ENCODE measurements at regions not wholly inside any gene's neighbourhood (a gene's known extent, or its start where the extent isn't known, plus 50 kb on each side); places are given as distances from the start of the nearest gene placed in this dataset.
"Not testable (repeated sequence)": the region's sequence is repeated elsewhere in the genome, so short reads cannot be mapped to it uniquely, and the experiment has no call there.

- DNase-seq (ENCODE audit: low read depth, low spot score) = no peak
Measured at GRCh38 chr1:215287362-215287761, 204.8 kb downstream of the KCNK2 start.

GRCh38 chr1:215290018-215290417, 207.5 kb downstream of the KCNK2 start:
- DNase-seq (ENCODE audit: low read depth, low spot score) = no peak

GRCh38 chr1:215292932-215293331, 210.4 kb downstream of the KCNK2 start:
- no peak for DNase-seq (ENCODE audit: low read depth, low spot score)

- DNase-seq (ENCODE audit: low read depth, low spot score) = no peak
Measured at GRCh38 chr1:215306426-215306825, 223.9 kb downstream of the KCNK2 start.

GRCh38 chr1:215321802-215322201, 239.3 kb downstream of the KCNK2 start:
- DNase-seq (ENCODE audit: low read depth, low spot score) = no peak

GRCh38 chr1:215323992-215324391, 241.5 kb downstream of the KCNK2 start:
- not testable (repeated sequence) for DNase-seq (ENCODE audit: low read depth, low spot score)

GRCh38 chr1:215330426-215330825, 236.7 kb upstream of the KCTD3 start:
- no peak for DNase-seq (ENCODE audit: low read depth, low spot score)

- DNase-seq (ENCODE audit: low read depth, low spot score) = no peak
Measured at GRCh38 chr1:215344539-215344938, 222.6 kb upstream of the KCTD3 start.

GRCh38 chr1:215345208-215345607, 221.9 kb upstream of the KCTD3 start:
- no peak for DNase-seq (ENCODE audit: low read depth, low spot score)

- DNase-seq (ENCODE audit: low read depth, low spot score) = no peak
Measured at GRCh38 chr1:215345766-215346165, 221.3 kb upstream of the KCTD3 start.

- no peak for DNase-seq (ENCODE audit: low read depth, low spot score)
Measured at GRCh38 chr1:215357901-215358300, 209.2 kb upstream of the KCTD3 start.

- no peak for DNase-seq (ENCODE audit: low read depth, low spot score)
Measured at GRCh38 chr1:215358356-215358755, 208.7 kb upstream of the KCTD3 start.

- DNase-seq (ENCODE audit: low read depth, low spot score) = no peak
Measured at GRCh38 chr1:215360031-215360430, 207.1 kb upstream of the KCTD3 start.

GRCh38 chr1:215360758-215361157, 206.3 kb upstream of the KCTD3 start:
- DNase-seq (ENCODE audit: low read depth, low spot score) = no peak

GRCh38 chr1:215375381-215375780, 191.7 kb upstream of the KCTD3 start:
- DNase-seq (ENCODE audit: low read depth, low spot score) = no peak

- no peak for DNase-seq (ENCODE audit: low read depth, low spot score)
Measured at GRCh38 chr1:215376544-215377264, 190.4 kb upstream of the KCTD3 start.

- DNase-seq (ENCODE audit: low read depth, low spot score) = no peak
Measured at GRCh38 chr1:215377746-215378145, 189.4 kb upstream of the KCTD3 start.

- no peak for DNase-seq (ENCODE audit: low read depth, low spot score)
Measured at GRCh38 chr1:215380566-215380965, 186.5 kb upstream of the KCTD3 start.

GRCh38 chr1:215393476-215393875, 173.6 kb upstream of the KCTD3 start:
- DNase-seq (ENCODE audit: low read depth, low spot score) = no peak

- DNase-seq (ENCODE audit: low read depth, low spot score) = no peak
Measured at GRCh38 chr1:215394084-215394991, 172.8 kb upstream of the KCTD3 start.

GRCh38 chr1:215397106-215397505, 170.0 kb upstream of the KCTD3 start:
- DNase-seq (ENCODE audit: low read depth, low spot score) = no peak

GRCh38 chr1:215397843-215398242, 169.3 kb upstream of the KCTD3 start:
- no peak for DNase-seq (ENCODE audit: low read depth, low spot score)

- no peak for DNase-seq (ENCODE audit: low read depth, low spot score)
Measured at GRCh38 chr1:215399787-215400186, 167.3 kb upstream of the KCTD3 start.

Data from iPS DF 19.7 (cell line).